K562 (cell line): ENCODE measurements at regions not wholly inside any gene's neighbourhood (a gene's known extent, or its start where the extent isn't known, plus 50 kb on each side); places are given as distances from the start of the nearest gene placed in this dataset.

Source experiments
- ATAC-seq: fragments of 200-7000 bp; cut with Tn5 transposase; 3 replicates; pipeline ENCODE4 v1.9.1; 2020; ENCODE audit warnings: moderate library complexity
- BruUV-seq: library from RNA; stranded (reverse); fragments of 400-500 nt; replicated peaks from 2 replicates; lab custom pipeline; 2021; lab: Mats Ljungman, UMichigan
- CTCF ChIA-PET: fragments of 300-600 bp; formaldehyde crosslinking; extraction: SDS; loops from one replicate; lab custom pipeline; 2021; ENCODE audit warnings: low intra/inter-chr PET ratio; lab: Yijun Ruan, JAX
- POLR2A ChIA-PET: fragments of 300-600, 350-650 bp; sonication (Branson Sonifier 250); formaldehyde crosslinking; extraction: SDS; loops from one replicate; lab custom pipeline; 2021; ENCODE audit warnings: antibody characterized with exemption, inconsistent platforms; lab: Yijun Ruan, JAX
- DNase-seq, 4 experiments: peaks; one replicate each; pipeline versions ENCODE4 v3.0.0 to v3.0.0-alpha.2; 2011 to 2018; ENCODE audit warnings: low spot score in 3 of 4, mixed read lengths in 3 of 4; ENCODE audit errors: extremely low read depth in 1 of 4
- FAIRE-seq: peaks from 2 replicates; lab custom pipeline; 2011; peaks lifted over from hg19 to GRCh38; lab: Jason Lieb, UNC
- H2AFZ ChIP-seq: 2 replicates; pipeline ENCODE4 v1.6.0; 2011; ENCODE audit warnings: low read depth, low read length, control low read depth, inconsistent platforms
- H3K27ac ChIP-seq: fragments of 200-600 bp; 3 replicates; pipeline ENCODE4 v1.8.0; 2011; ENCODE audit warnings: low read depth, mild to moderate bottlenecking, control low read depth, inconsistent platforms, low read length, moderate library complexity, mixed read lengths; ENCODE audit errors: extremely low read depth
- H3K27me3 ChIP-seq, 2 experiments: fragments of 300-600 bp in 1 of 2; 2 replicates in 1 of 2; 3 replicates in 1 of 2; pipeline versions ENCODE4 v1.6.0 to v1.8.0; 2011; ENCODE audit warnings: inconsistent platforms in 2 of 2, low read length in 2 of 2, mild to moderate bottlenecking in 1 of 2, mixed read lengths in 1 of 2, moderate library complexity in 1 of 2; ENCODE audit not compliant: control insufficient read depth in 2 of 2, insufficient read depth in 2 of 2
- H3K36me3 ChIP-seq: fragments of 300-600 bp; 3 replicates; pipeline ENCODE4 v1.8.0; 2011; ENCODE audit warnings: mild to moderate bottlenecking, low read length, inconsistent platforms; ENCODE audit not compliant: control insufficient read depth, insufficient read depth
- H3K4me1 ChIP-seq, 2 experiments: fragments of 200-600 bp in 1 of 2; replicated peaks in 1 of 2; 2 replicates in 1 of 2; 3 replicates in 1 of 2; pipeline versions ENCODE4 v1.5.1 to v1.8.0; 2011; ENCODE audit warnings: inconsistent platforms in 2 of 2, low read length in 2 of 2, mild to moderate bottlenecking in 1 of 2, mixed read lengths in 1 of 2, moderate library complexity in 1 of 2; ENCODE audit not compliant: control insufficient read depth in 2 of 2, insufficient read depth in 2 of 2
- H3K4me2 ChIP-seq: 2 replicates; pipeline ENCODE4 v1.6.1; 2011; ENCODE audit warnings: low read length, control low read depth, inconsistent platforms, mixed read lengths; ENCODE audit not compliant: insufficient read depth
- H3K4me3 ChIP-seq: fragments of 200-600 bp; sonication (generic), shearing (Covaris generic); 2 replicates; pipeline ENCODE4 v1.5.1; 2016; ENCODE audit warnings: control low read depth, inconsistent platforms
- H3K79me2 ChIP-seq: fragments of 200-600 bp; 3 replicates; pipeline ENCODE4 v1.8.0; 2011; ENCODE audit warnings: low read length, inconsistent platforms; ENCODE audit not compliant: control insufficient read depth, insufficient read depth
- H3K9ac ChIP-seq, 2 experiments: 2 replicates each; pipeline versions ENCODE4 v1.6.0 to v1.6.1; 2011; ENCODE audit warnings: low read depth in 2 of 2, low read length in 2 of 2, control low read depth in 1 of 2, inconsistent platforms in 1 of 2, mild to moderate bottlenecking in 1 of 2, mixed read lengths in 1 of 2; ENCODE audit not compliant: insufficient read depth in 1 of 2
- H3K9me1 ChIP-seq: one replicate; pipeline ENCODE4 v1.6.0; 2011; ENCODE audit warnings: inconsistent platforms, mild to moderate bottlenecking, low read length, moderate library complexity; ENCODE audit not compliant: control insufficient read depth, insufficient read depth
- H3K9me3 ChIP-seq: replicated peaks from 2 replicates; pipeline ENCODE4 v1.5.1; 2011; ENCODE audit warnings: low read depth, low read length, inconsistent platforms; ENCODE audit not compliant: control insufficient read depth, insufficient read depth
- H4K20me1 ChIP-seq: replicated peaks from 2 replicates; pipeline ENCODE4 v1.6.1; 2011; ENCODE audit warnings: low read length, inconsistent platforms, mixed read lengths; ENCODE audit not compliant: control insufficient read depth, insufficient read depth
- AFF1 ChIP-seq, 2 experiments: fragments of 450-650 bp; IDR thresholded peaks; 2 replicates each; pipeline ENCODE4 v1.6.1; 2018; ENCODE audit warnings: mild to moderate bottlenecking in 2 of 2, low read depth in 1 of 2; ENCODE audit not compliant: partially characterized antibody in 2 of 2
- BRCA1 ChIP-seq, 2 experiments: fragments of 450-650 bp in 1 of 2; sonication (generic) in 1 of 2; formaldehyde crosslinking in 1 of 2; IDR thresholded peaks; 2 replicates each; pipeline versions ENCODE4 v1.5.0 to v1.6.1; 2017 to 2020; ENCODE audit warnings: mild to moderate bottlenecking in 1 of 2, missing genetic modification reagents in 1 of 2
- CREB3L1 ChIP-seq: fragments of 450-650 bp; IDR thresholded peaks from 2 replicates; pipeline ENCODE4 v1.6.1; 2014; ENCODE audit warnings: low read depth, mild to moderate bottlenecking, moderate library complexity, borderline replicate concordance
- HCFC1 ChIP-seq: IDR thresholded peaks from 2 replicates; pipeline ENCODE4 v1.6.1; 2012; ENCODE audit warnings: low read depth, low read length, improper control_type of control experiment
- LARP7 ChIP-seq: fragments of 450-650 bp; IDR thresholded peaks from 2 replicates; pipeline ENCODE4 v1.6.1; 2016
- PCBP2 ChIP-seq: fragments of 200-400 bp; formaldehyde crosslinking; IDR thresholded peaks from 2 replicates; pipeline ENCODE4 v1.6.1; 2018; ENCODE audit warnings: low read length, low read depth, mild to moderate bottlenecking, moderate library complexity; ENCODE audit not compliant: poor library complexity, severe bottlenecking
- PREB ChIP-seq: sonication (generic); formaldehyde crosslinking; IDR thresholded peaks from 2 replicates; pipeline ENCODE4 v1.8.1; 2023; ENCODE audit warnings: mild to moderate bottlenecking, missing genetic modification reagents
- PRPF4 ChIP-seq: fragments of 200-400 bp; formaldehyde crosslinking; IDR thresholded peaks from one replicate; pipeline ENCODE4 v1.6.1; 2017; ENCODE audit warnings: low read length, low read depth, mild to moderate bottlenecking; ENCODE audit not compliant: insufficient read depth, poor library complexity, severe bottlenecking
- SMAD2 ChIP-seq: fragments of 150-350 bp; IDR thresholded peaks from 2 replicates; pipeline ENCODE4 v1.6.1; 2014; ENCODE audit warnings: low read depth, mild to moderate bottlenecking, low read length
- SNRNP70 ChIP-seq: fragments of 200-400 bp; formaldehyde crosslinking; optimal IDR thresholded peaks from 2 replicates; pipeline ENCODE3; 2017; ENCODE audit warnings: low read depth, low read length
- SREBF2 ChIP-seq: sonication (generic); formaldehyde crosslinking; IDR thresholded peaks from 2 replicates; pipeline ENCODE4 v1.4.0; 2020; ENCODE audit warnings: mild to moderate bottlenecking, missing genetic modification reagents
- ZNF347 ChIP-seq: fragments of 450-650 bp; formaldehyde crosslinking; IDR thresholded peaks from 2 replicates; pipeline ENCODE4 v1.4.0; 2020; ENCODE audit warnings: low read depth, mild to moderate bottlenecking, moderate library complexity
- WGBS: fragments of 100-300 bp; shearing (Covaris generic); methylation state at CpG from one replicate; pipeline ENCODE4 v1.1.6; 2016; ENCODE audit warnings: low coverage, mixed read lengths; ENCODE audit not compliant: insufficient coverage; ENCODE audit errors: missing lambda C conversion rate; 5-methylcytosine and 5-hydroxymethylcytosine counted together
- in situ Hi-C: fragments of 300-500 bp; cut with MboI; formaldehyde crosslinking; loops from 4 replicates; pipeline ENCODE4 v1.15.0; 2018; ENCODE audit warnings: inconsistent platforms, mixed read lengths
- intact Hi-C: fragments of 100-400 bp; cut with micrococcal nuclease; formaldehyde crosslinking; loops from 2 replicates; pipeline ENCODE4 v1.14.2; 2022
- TF ChIP-seq, protein P1 (sequence below): fragments of 250-450 bp; sonication (Bioruptor Pico); IDR thresholded peaks from 2 replicates; pipeline ENCODE4 v1.5.0; 2021
- TF ChIP-seq, protein P2 (sequence below): fragments of 450-650 bp; formaldehyde crosslinking; IDR thresholded peaks from 2 replicates; pipeline ENCODE4 v1.4.0; 2022; ENCODE audit warnings: mild to moderate bottlenecking, moderate library complexity

DNA sequence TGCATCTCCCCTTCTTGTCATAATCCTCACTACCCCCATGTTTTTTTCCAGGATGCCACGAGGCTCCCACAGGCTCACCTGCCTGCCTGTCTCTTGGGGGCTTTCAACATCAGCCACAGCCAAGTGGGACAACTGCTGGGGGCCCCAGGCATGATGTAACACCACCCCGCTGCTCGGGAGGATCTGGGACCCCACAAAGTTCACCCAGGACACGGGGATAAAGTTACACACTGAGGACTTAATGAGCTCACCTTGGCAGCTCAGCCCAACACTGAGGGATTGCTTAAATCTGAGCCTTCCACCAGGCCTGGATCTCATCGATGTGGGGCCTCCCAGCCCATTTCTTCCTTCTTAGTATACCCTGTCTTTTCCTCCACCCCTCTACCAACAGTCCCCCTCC is 56.4 kb upstream of the NNAT start:
- Histone ChIP-seq H3K4me1 (no peaks in the 10 kb centered on the region), H3K4me2 (no peak overlapping the region), H3K27ac (no peak overlapping the region), H3K79me2 (no peaks in the 10 kb centered on the region), H3K4me3 (no peak overlapping the region), H3K9me1 (no peaks in the 10 kb centered on the region), H2AFZ (no peak overlapping the region), H3K27me3 (peaks cover 40 to 49% of the 10 kb centered on the region in 2 experiments), H3K9me3 (no peaks in the 10 kb centered on the region), H3K9ac (peak overlapping the region in 1 of 2 experiments; percentile 27; a peak in 1 of 4 replicates), H4K20me1 (no peaks in the 10 kb centered on the region; the same call in 1 of the 2 replicates), H3K36me3 (no peaks in the 10 kb centered on the region)
- ChIA-PET CTCF (no interaction called here), POLR2A (interaction anchor here (0.7 to 1.0 kb wide), 2 partner anchors 16 to 49 kb away, joined by 3 to 5 read pairs; no protein-coding TSS in a partner anchor)
- no peak for FAIRE-seq
- intact Hi-C loops (no loop called here), in situ Hi-C loops (no loop called here)
- ATAC-seq = no peak
- BruUV-seq = no TSS peak
- DNase-seq = no peak
- 2% methylated on average over 5 of the region's 5 CpGs for WGBS
- no peak for TF ChIP-seq SMAD2
- no peak for TF ChIP-seq PRPF4
- no peak for TF ChIP-seq HCFC1
- TF ChIP-seq SNRNP70 = no peak
- TF ChIP-seq, protein P1, sequence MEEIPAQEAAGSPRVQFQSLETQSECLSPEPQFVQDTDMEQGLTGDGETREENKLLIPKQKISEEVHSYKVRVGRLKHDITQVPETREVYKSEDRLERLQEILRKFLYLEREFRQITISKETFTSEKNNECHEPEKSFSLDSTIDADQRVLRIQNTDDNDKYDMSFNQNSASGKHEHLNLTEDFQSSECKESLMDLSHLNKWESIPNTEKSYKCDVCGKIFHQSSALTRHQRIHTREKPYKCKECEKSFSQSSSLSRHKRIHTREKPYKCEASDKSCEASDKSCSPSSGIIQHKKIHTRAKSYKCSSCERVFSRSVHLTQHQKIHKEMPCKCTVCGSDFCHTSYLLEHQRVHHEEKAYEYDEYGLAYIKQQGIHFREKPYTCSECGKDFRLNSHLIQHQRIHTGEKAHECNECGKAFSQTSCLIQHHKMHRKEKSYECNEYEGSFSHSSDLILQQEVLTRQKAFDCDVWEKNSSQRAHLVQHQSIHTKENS (CRISPR knock-in tag) = no peak
- no peak for TF ChIP-seq AFF1 (IDR thresholded peaks at IDR 0.05; ENCODE audit: low read depth in 1 of 2, partially characterized antibody in 2 of 2)
- TF ChIP-seq, protein P2, sequence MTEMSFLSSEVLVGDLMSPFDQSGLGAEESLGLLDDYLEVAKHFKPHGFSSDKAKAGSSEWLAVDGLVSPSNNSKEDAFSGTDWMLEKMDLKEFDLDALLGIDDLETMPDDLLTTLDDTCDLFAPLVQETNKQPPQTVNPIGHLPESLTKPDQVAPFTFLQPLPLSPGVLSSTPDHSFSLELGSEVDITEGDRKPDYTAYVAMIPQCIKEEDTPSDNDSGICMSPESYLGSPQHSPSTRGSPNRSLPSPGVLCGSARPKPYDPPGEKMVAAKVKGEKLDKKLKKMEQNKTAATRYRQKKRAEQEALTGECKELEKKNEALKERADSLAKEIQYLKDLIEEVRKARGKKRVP (CRISPR knock-in tag) = no peak
- TF ChIP-seq SREBF2 (CRISPR knock-in tag) = no peak
- TF ChIP-seq BRCA1 (IDR thresholded peaks at IDR 0.05) = no peak
- no peak for TF ChIP-seq BRCA1 (CRISPR knock-in tag; IDR thresholded peaks at IDR 0.05)
- no peak for TF ChIP-seq ZNF347 (CRISPR knock-in tag)
- no peak for TF ChIP-seq PREB (CRISPR knock-in tag)
- TF ChIP-seq LARP7 = no peak
- no peak for TF ChIP-seq CREB3L1
- TF ChIP-seq PCBP2 = no peak
